H9 (cell line): ENCODE measurements at regions not wholly inside any gene's neighbourhood (a gene's known extent, or its start where the extent isn't known, plus 50 kb on each side); places are given as distances from the start of the nearest gene placed in this dataset.

ENCODE experiments used
- DNase-seq: peaks from one replicate; pipeline ENCODE4 v3.0.0-alpha.2; 2017
- H2AFZ ChIP-seq: one replicate; pipeline ENCODE4 v1.6.1; 2013; ENCODE audit warnings: mild to moderate bottlenecking, low read length, control low read depth, moderate library complexity
- H2AK5ac ChIP-seq: 2 replicates; pipeline ENCODE4 v1.6.1; 2013; ENCODE audit warnings: low read length, control low read depth, mixed read lengths; ENCODE audit not compliant: insufficient read length
- H2BK120ac ChIP-seq: one replicate; pipeline ENCODE4 v1.6.1; 2013; ENCODE audit warnings: low read depth, mild to moderate bottlenecking, low read length, control low read depth, inconsistent platforms; ENCODE audit not compliant: poor library complexity, severe bottlenecking
- H2BK12ac ChIP-seq: 2 replicates; pipeline ENCODE4 v1.6.1; 2013; ENCODE audit warnings: low read length, control low read depth, mixed read lengths, low read depth; ENCODE audit not compliant: insufficient read length
- H2BK15ac ChIP-seq: 2 replicates; pipeline ENCODE4 v1.6.1; 2013; ENCODE audit warnings: low read depth, low read length, control low read depth
- H2BK20ac ChIP-seq: one replicate; pipeline ENCODE4 v1.6.1; 2013; ENCODE audit warnings: low read depth, mild to moderate bottlenecking, low read length, control low read depth, inconsistent platforms; ENCODE audit not compliant: poor library complexity, severe bottlenecking
- H2BK5ac ChIP-seq: 2 replicates; pipeline ENCODE4 v1.6.1; 2013; ENCODE audit warnings: low read length, control low read depth, mixed read lengths; ENCODE audit not compliant: insufficient read length
- H3K14ac ChIP-seq: 2 replicates; pipeline ENCODE4 v1.6.1; 2013; ENCODE audit warnings: low read length, control low read depth; ENCODE audit not compliant: insufficient read depth
- H3K18ac ChIP-seq: 2 replicates; pipeline ENCODE4 v1.6.1; 2013; ENCODE audit warnings: low read depth, mild to moderate bottlenecking, mixed read lengths, low read length, control low read depth; ENCODE audit not compliant: insufficient read length
- H3K23ac ChIP-seq: 2 replicates; pipeline ENCODE4 v1.6.1; 2013; ENCODE audit warnings: low read length, control low read depth, mixed read lengths, low read depth; ENCODE audit not compliant: insufficient read length
- H3K23me2 ChIP-seq: 2 replicates; pipeline ENCODE4 v1.6.1; 2013; ENCODE audit warnings: low read depth, mild to moderate bottlenecking, mixed read lengths, low read length, control low read depth; ENCODE audit not compliant: insufficient read length, poor library complexity, severe bottlenecking
- H3K27ac ChIP-seq: 2 replicates; pipeline ENCODE4 v1.5.1; 2013; ENCODE audit warnings: low read length, control low read depth, mixed read lengths, low read depth; ENCODE audit not compliant: insufficient read length
- H3K27me3 ChIP-seq: 2 replicates; pipeline ENCODE4 v1.6.1; 2013; ENCODE audit warnings: low read length, control low read depth, inconsistent platforms; ENCODE audit not compliant: insufficient read depth
- H3K4ac ChIP-seq: 2 replicates; pipeline ENCODE4 v1.6.1; 2013; ENCODE audit warnings: low read depth, mild to moderate bottlenecking, control low read depth, inconsistent platforms, low read length, moderate library complexity
- H3K4me1 ChIP-seq: 2 replicates; pipeline ENCODE4 v1.6.1; 2013; ENCODE audit warnings: low read length, control low read depth, inconsistent platforms; ENCODE audit not compliant: insufficient read depth
- H3K4me2 ChIP-seq: 2 replicates; pipeline ENCODE4 v1.6.1; 2013; ENCODE audit warnings: low read length, control low read depth, mixed read lengths; ENCODE audit not compliant: insufficient read length, insufficient read depth
- H3K56ac ChIP-seq: 2 replicates; pipeline ENCODE4 v1.6.1; 2013; ENCODE audit warnings: low read depth, mild to moderate bottlenecking, mixed read lengths, low read length, control low read depth; ENCODE audit not compliant: insufficient read length
- H3K79me1 ChIP-seq: 2 replicates; pipeline ENCODE4 v1.6.1; 2013; ENCODE audit warnings: low read depth, mild to moderate bottlenecking, moderate library complexity, low read length, control low read depth, inconsistent platforms; ENCODE audit not compliant: insufficient read depth, poor library complexity, severe bottlenecking
- H3K79me2 ChIP-seq: 2 replicates; pipeline ENCODE4 v1.6.1; 2013; ENCODE audit warnings: low read length, control low read depth, inconsistent platforms; ENCODE audit not compliant: insufficient read depth
- H3K9ac ChIP-seq: 2 replicates; pipeline ENCODE4 v1.6.1; 2013; ENCODE audit warnings: low read length, control low read depth, mixed read lengths; ENCODE audit not compliant: insufficient read length; ENCODE audit errors: extremely low read depth
- H3K9me3 ChIP-seq: one replicate; pipeline ENCODE4 v1.6.1; 2013; ENCODE audit warnings: low read depth, low read length, inconsistent platforms; ENCODE audit not compliant: control insufficient read depth
- H3T11ph ChIP-seq: one replicate; pipeline ENCODE4 v1.6.1; 2013; ENCODE audit warnings: mild to moderate bottlenecking, low read length, control low read depth, inconsistent platforms
- H4K20me1 ChIP-seq: one replicate; pipeline ENCODE4 v1.6.1; 2013; ENCODE audit not compliant: control insufficient read depth, insufficient read length, insufficient read depth
- H4K5ac ChIP-seq: 2 replicates; pipeline ENCODE4 v1.6.1; 2013; ENCODE audit warnings: low read depth, mild to moderate bottlenecking, mixed read lengths, low read length, control low read depth; ENCODE audit not compliant: insufficient read length
- H4K8ac ChIP-seq: replicated peaks from 2 replicates; pipeline ENCODE4 v1.6.1; 2013; ENCODE audit warnings: low read length, control low read depth, mixed read lengths, low read depth; ENCODE audit not compliant: insufficient read length
- H4K91ac ChIP-seq: 2 replicates; pipeline ENCODE4 v1.6.1; 2013; ENCODE audit warnings: low read depth, mild to moderate bottlenecking, moderate library complexity, mixed read lengths, low read length, control low read depth; ENCODE audit not compliant: insufficient read length
- H3K27ac Mint-ChIP-seq, 3 experiments: 2 replicates in 2 of 3; 3 replicates in 1 of 3; pipeline ENCODE4 v1.8.0; 2020 to 2021; ENCODE audit warnings: mixed read lengths in 3 of 3, mild to moderate bottlenecking in 1 of 3, moderate library complexity in 1 of 3
- H3K27me3 Mint-ChIP-seq: 2 replicates; pipeline ENCODE4 v1.8.0; 2021; ENCODE audit warnings: low read depth, mild to moderate bottlenecking, moderate library complexity, mixed read lengths
- H3K36me3 Mint-ChIP-seq, 3 experiments: 2 replicates in 2 of 3; 3 replicates in 1 of 3; pipeline ENCODE4 v1.8.0; 2020 to 2021; ENCODE audit warnings: low read depth in 3 of 3, mixed read lengths in 3 of 3; ENCODE audit not compliant: insufficient read depth in 1 of 3
- H3K4me1 Mint-ChIP-seq, 2 experiments: 2 replicates each; pipeline ENCODE4 v1.8.0; 2020; ENCODE audit warnings: mixed read lengths in 2 of 2
- H3K4me3 Mint-ChIP-seq, 2 experiments: 2 replicates in 1 of 2; 3 replicates in 1 of 2; pipeline ENCODE4 v1.8.0; 2020 to 2021; ENCODE audit warnings: mild to moderate bottlenecking in 2 of 2, mixed read lengths in 2 of 2, moderate library complexity in 1 of 2
- H3K9me3 Mint-ChIP-seq, 2 experiments: 2 replicates in 1 of 2; 3 replicates in 1 of 2; pipeline ENCODE4 v1.8.0; 2020; ENCODE audit warnings: mild to moderate bottlenecking in 2 of 2, mixed read lengths in 2 of 2, moderate library complexity in 1 of 2
- WGBS: extraction: QIAGEN DNeasy Blood & Tissue Kit; methylation state at CpG from one replicate; pipeline ENCODE4 v1.1.7; 2013; ENCODE audit warnings: missing lambda C conversion rate, low lambda C conversion rate, mixed read lengths; ENCODE audit not compliant: insufficient read length; ENCODE audit errors: extremely low coverage; 5-methylcytosine and 5-hydroxymethylcytosine counted together
- TF ChIP-seq, protein P1 (sequence below): fragments of 200-600 bp; sonication (generic); conservative IDR thresholded peaks from 3 replicates; pipeline ENCODE4 v1.8.0; 2021; ENCODE audit warnings: antibody characterized with exemption, mild to moderate bottlenecking

DNA sequence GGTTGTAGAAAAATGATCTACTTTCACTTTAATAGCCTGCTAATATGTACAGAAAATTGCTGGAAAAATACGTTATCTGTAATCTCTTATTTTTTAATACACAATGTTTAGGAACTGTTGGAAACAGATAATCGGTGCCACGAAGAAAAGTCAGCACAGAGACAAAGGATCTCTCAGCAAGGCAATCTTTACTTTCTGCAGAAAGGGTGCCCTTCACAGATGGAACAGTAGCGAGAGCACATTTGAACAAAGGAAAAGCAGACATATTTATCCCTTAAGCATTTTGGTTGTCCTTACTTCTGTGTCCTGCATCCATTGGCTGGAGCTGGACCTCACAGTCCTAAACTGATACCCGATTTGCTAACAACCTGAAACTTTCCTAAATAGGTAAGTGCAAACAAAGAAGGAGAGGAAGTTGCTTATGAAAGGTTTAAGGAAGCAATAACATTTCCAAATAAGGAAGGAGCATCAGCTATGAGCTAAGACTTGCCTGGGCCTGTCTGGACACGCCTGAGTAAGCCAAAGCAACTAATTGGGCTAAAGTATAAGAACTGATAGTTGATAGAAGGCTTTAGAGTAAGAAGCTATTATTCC lies 640.0 kb downstream of the SH2D4B start:
- H3K9me3 ChIP-seq: no peaks in the 10 kb centered on the region

More for the DNA sequence above, 640.0 kb downstream of the SH2D4B start:
- Mint-ChIP-seq H3K27me3 (no peaks in the 10 kb centered on the region), H3K4me1 (peaks cover 5 to 6% of the 10 kb centered on the region in 2 experiments; a peak in 3 of 4 replicates), H3K4me3 (no peak overlapping the region), H3K9me3 (peaks cover 7 to 13% of the 10 kb centered on the region in 2 experiments; a peak in 4 of 5 replicates), H3K27ac (no peak overlapping the region), H3K36me3 (peaks cover 0 to 23% (median 9%) of the 10 kb centered on the region in 3 experiments; a peak in 5 of 7 replicates)
- no peaks in the 10 kb centered on the region for H3K23me2 ChIP-seq
- H3K9ac ChIP-seq: no peak overlapping the region
- no peaks in the 10 kb centered on the region for H3K27me3 ChIP-seq
- no peak overlapping the region for H2AK5ac ChIP-seq
- H4K8ac ChIP-seq: no peak overlapping the region
- H3K27ac ChIP-seq: no peak overlapping the region
- H3K79me2 ChIP-seq: no peaks in the 10 kb centered on the region
- H3K79me1 ChIP-seq: no peaks in the 10 kb centered on the region
- H3K56ac ChIP-seq: no peak overlapping the region
- no peak overlapping the region for H2BK120ac ChIP-seq
- no peak overlapping the region for H3K4me2 ChIP-seq
- no peak overlapping the region for H2BK12ac ChIP-seq
- H2AFZ ChIP-seq: no peak overlapping the region
- WGBS: no CpG with 5 or more reads among the region's 6 CpGs
- H2BK5ac ChIP-seq: no peak overlapping the region
- no peak overlapping the region for H2BK15ac ChIP-seq
- H3K4me1 ChIP-seq: no peaks in the 10 kb centered on the region; the same call in 1 of the 2 replicates
- H4K5ac ChIP-seq: no peak overlapping the region
- H3K18ac ChIP-seq: no peak overlapping the region
- DNase-seq: no peak
- no peak overlapping the region for H3K23ac ChIP-seq
- H3K4ac ChIP-seq: no peak overlapping the region
- no peak overlapping the region for H2BK20ac ChIP-seq
- no peak overlapping the region for H4K91ac ChIP-seq
- no peak overlapping the region for H3K14ac ChIP-seq
- no peak overlapping the region for H3T11ph ChIP-seq
- no peaks in the 10 kb centered on the region for H4K20me1 ChIP-seq
- TF ChIP-seq, protein P1, sequence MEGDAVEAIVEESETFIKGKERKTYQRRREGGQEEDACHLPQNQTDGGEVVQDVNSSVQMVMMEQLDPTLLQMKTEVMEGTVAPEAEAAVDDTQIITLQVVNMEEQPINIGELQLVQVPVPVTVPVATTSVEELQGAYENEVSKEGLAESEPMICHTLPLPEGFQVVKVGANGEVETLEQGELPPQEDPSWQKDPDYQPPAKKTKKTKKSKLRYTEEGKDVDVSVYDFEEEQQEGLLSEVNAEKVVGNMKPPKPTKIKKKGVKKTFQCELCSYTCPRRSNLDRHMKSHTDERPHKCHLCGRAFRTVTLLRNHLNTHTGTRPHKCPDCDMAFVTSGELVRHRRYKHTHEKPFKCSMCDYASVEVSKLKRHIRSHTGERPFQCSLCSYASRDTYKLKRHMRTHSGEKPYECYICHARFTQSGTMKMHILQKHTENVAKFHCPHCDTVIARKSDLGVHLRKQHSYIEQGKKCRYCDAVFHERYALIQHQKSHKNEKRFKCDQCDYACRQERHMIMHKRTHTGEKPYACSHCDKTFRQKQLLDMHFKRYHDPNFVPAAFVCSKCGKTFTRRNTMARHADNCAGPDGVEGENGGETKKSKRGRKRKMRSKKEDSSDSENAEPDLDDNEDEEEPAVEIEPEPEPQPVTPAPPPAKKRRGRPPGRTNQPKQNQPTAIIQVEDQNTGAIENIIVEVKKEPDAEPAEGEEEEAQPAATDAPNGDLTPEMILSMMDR: no peak
